ENCODE measurements at regions not wholly inside any gene's neighbourhood (a gene's known extent, or its start where the extent isn't known, plus 50 kb on each side); places are given as distances from the start of the nearest gene placed in this dataset.

DNA sequence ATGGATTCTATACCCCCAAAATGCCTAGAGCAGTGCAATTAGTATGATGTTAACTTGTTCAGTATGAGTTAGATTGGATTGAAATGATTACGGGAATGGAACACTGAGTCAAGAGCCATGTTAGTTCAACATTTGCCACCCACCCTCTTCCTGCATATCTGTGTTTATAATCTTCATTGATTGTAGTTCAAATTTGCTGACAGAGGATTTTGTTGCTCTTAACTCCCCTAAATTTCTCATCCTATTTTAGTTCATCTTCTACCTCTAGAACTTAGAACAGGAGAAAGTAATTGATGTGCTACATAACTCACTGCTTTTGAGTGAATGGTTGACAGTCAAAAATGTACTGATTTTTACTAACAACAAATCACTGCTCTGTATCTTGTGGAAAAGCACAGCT lies 673.5 kb upstream of the NRXN1 start:
- no peaks in the 10 kb centered on the region for H3K9me3 ChIP-seq (replicated peaks; ENCODE audit: insufficient read depth, low read length)
- no peak overlapping the region for H3K4me3 ChIP-seq (ENCODE audit: low read length)
- no peak overlapping the region for H3K4me2 ChIP-seq (ENCODE audit: low read depth, low read length)
- H2AFZ ChIP-seq (ENCODE audit: low read length), result no peak overlapping the region
- no peak overlapping the region for H3K27ac ChIP-seq (ENCODE audit: low read length)
- no peaks in the 10 kb centered on the region for H3K79me2 ChIP-seq (ENCODE audit: low read length)
- TF ChIP-seq CTCF (IDR thresholded peaks at IDR 0.05; ENCODE audit: low read length), result no peak
- H3K36me3 ChIP-seq (replicated peaks; ENCODE audit: insufficient read depth, low read length), result no peaks in the 10 kb centered on the region
- no peaks in the 10 kb centered on the region for H3K4me1 ChIP-seq (ENCODE audit: low read length)
- no peaks in the 10 kb centered on the region for H3F3A ChIP-seq (ENCODE audit: insufficient read depth, low read length)
- H4K20me1 ChIP-seq (ENCODE audit: insufficient read depth, low read length), result no peaks in the 10 kb centered on the region
- no peaks in the 10 kb centered on the region for H3K9me2 ChIP-seq (replicated peaks; ENCODE audit: insufficient read depth, low read length)
- DNase-seq, result no peak
- H3K27me3 ChIP-seq (replicated peaks; ENCODE audit: insufficient read depth, low read length), result no peaks in the 10 kb centered on the region
- H3K9ac ChIP-seq (ENCODE audit: low read length), result no peak overlapping the region

DNA sequence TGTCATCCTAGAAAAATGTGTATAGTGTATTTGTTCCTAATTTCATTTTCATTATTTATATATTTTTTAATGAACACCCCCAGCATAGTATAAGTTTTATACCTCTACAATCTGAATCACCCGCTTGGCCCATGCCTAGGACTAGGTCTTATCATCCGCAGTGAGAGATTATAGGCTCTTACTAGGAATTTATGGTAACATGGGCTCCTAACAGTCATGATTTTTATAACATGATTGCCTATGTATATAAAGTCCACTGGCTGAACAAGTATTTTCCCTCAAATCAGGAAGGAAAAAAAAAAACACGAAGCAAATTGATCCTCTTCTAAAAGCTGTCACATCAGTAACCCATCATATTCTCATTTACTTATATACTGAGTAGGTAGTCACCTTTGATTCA lies 666.1 kb upstream of the NRXN1 start:
- no peaks in the 10 kb centered on the region for H3K9me3 ChIP-seq (replicated peaks; ENCODE audit: insufficient read depth, low read length)
- no peaks in the 10 kb centered on the region for H3K4me1 ChIP-seq (ENCODE audit: low read length)
- no peak overlapping the region for H3K9ac ChIP-seq (ENCODE audit: low read length)
- no peaks in the 10 kb centered on the region for H4K20me1 ChIP-seq (ENCODE audit: insufficient read depth, low read length)
- no peak overlapping the region for H2AFZ ChIP-seq (ENCODE audit: low read length)
- H3K4me2 ChIP-seq (ENCODE audit: low read depth, low read length), result no peak overlapping the region
- TF ChIP-seq EZH2phosphoT487 (IDR thresholded peaks at IDR 0.05; ENCODE audit: low read length), result no peak
- no peak for TF ChIP-seq EZH2 (optimal IDR thresholded peaks at IDR 0.05; ENCODE audit: low read depth, low read length)
- no peak for TF ChIP-seq CTCF (IDR thresholded peaks at IDR 0.05; ENCODE audit: low read length)
- no peak overlapping the region for H3K4me3 ChIP-seq (ENCODE audit: low read length)
- no peaks in the 10 kb centered on the region for H3K36me3 ChIP-seq (replicated peaks; ENCODE audit: insufficient read depth, low read length)
- no peaks in the 10 kb centered on the region for H3K27me3 ChIP-seq (replicated peaks; ENCODE audit: insufficient read depth, low read length)
- H3K79me2 ChIP-seq (ENCODE audit: low read length), result no peaks in the 10 kb centered on the region
- H3K9me2 ChIP-seq (replicated peaks; ENCODE audit: insufficient read depth, low read length), result no peaks in the 10 kb centered on the region
- no peaks in the 10 kb centered on the region for H3F3A ChIP-seq (ENCODE audit: insufficient read depth, low read length)
- H3K27ac ChIP-seq (ENCODE audit: low read length), result no peak overlapping the region
- DNase-seq, result no peak

DNA sequence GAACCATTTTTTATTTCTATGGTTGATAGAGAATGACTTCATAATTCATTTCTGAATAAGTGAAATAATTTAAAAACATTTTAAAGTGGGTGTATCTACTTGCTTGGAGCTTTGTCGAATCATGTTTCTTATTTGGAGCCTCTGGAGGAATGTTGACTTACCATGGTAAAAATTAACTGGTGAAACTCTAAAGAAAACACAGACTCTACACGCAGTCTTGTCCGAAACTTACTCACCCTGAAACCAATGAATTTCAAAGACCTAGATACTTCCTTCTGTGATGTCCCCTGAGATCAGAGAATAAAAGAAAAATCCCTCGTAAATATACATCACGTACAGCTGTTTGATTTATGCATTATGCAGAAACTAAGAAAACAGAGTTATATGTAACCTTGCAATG lies 665.2 kb upstream of the NRXN1 start:
- Histone ChIP-seq H3K79me2 (ENCODE audit: low read length) (no peaks in the 10 kb centered on the region), H3K4me2 (ENCODE audit: low read depth, low read length) (no peak overlapping the region), H3K36me3 (replicated peaks; ENCODE audit: insufficient read depth, low read length) (no peaks in the 10 kb centered on the region), H3K9ac (ENCODE audit: low read length) (no peak overlapping the region), H3F3A (ENCODE audit: insufficient read depth, low read length) (no peaks in the 10 kb centered on the region), H3K4me1 (ENCODE audit: low read length) (no peaks in the 10 kb centered on the region), H3K4me3 (ENCODE audit: low read length) (no peak overlapping the region), H2AFZ (ENCODE audit: low read length) (no peak overlapping the region), H4K20me1 (ENCODE audit: insufficient read depth, low read length) (no peaks in the 10 kb centered on the region), H3K27ac (ENCODE audit: low read length) (no peak overlapping the region), H3K27me3 (replicated peaks; ENCODE audit: insufficient read depth, low read length) (no peaks in the 10 kb centered on the region), H3K9me3 (replicated peaks; ENCODE audit: insufficient read depth, low read length) (no peaks in the 10 kb centered on the region), H3K9me2 (replicated peaks; ENCODE audit: insufficient read depth, low read length) (no peaks in the 10 kb centered on the region)
- TF ChIP-seq CTCF (IDR thresholded peaks at IDR 0.05; ENCODE audit: low read length) (no peak), EZH2 (optimal IDR thresholded peaks at IDR 0.05; ENCODE audit: low read depth, low read length) (no peak), EZH2phosphoT487 (IDR thresholded peaks at IDR 0.05; ENCODE audit: low read length) (no peak)
- DNase-seq, result no peak

DNA sequence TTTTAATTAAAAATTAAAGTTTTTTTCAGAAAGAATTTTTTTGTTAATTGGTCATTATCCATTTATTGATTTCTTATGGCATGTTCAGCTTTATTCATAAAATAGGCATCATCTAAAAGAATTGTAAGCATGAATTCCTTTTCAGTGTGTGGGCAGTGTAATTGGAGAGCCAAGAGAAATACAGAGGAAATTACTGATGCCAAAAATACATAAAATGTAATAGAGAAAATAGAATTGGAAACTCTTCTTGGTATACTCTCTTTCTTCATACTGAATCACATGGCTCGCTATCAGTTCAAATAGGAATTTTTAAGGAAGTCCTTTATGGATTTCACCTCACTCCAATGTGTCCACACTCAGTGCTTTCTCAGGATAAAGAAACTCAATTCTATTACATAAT lies 663.6 kb upstream of the NRXN1 start:
- Histone ChIP-seq H2AFZ (ENCODE audit: low read length) (no peak overlapping the region), H3K4me2 (ENCODE audit: low read depth, low read length) (no peak overlapping the region), H3K4me1 (ENCODE audit: low read length) (no peaks in the 10 kb centered on the region), H3K9me2 (replicated peaks; ENCODE audit: insufficient read depth, low read length) (no peaks in the 10 kb centered on the region), H4K20me1 (ENCODE audit: insufficient read depth, low read length) (no peaks in the 10 kb centered on the region), H3K9ac (ENCODE audit: low read length) (no peak overlapping the region), H3F3A (ENCODE audit: insufficient read depth, low read length) (no peaks in the 10 kb centered on the region), H3K36me3 (replicated peaks; ENCODE audit: insufficient read depth, low read length) (no peaks in the 10 kb centered on the region), H3K27ac (ENCODE audit: low read length) (no peak overlapping the region), H3K27me3 (replicated peaks; ENCODE audit: insufficient read depth, low read length) (no peaks in the 10 kb centered on the region), H3K9me3 (replicated peaks; ENCODE audit: insufficient read depth, low read length) (no peaks in the 10 kb centered on the region), H3K4me3 (ENCODE audit: low read length) (no peak overlapping the region), H3K79me2 (ENCODE audit: low read length) (no peaks in the 10 kb centered on the region)
- no peak for DNase-seq
- TF ChIP-seq EZH2 (optimal IDR thresholded peaks at IDR 0.05; ENCODE audit: low read depth, low read length), result no peak
- no peak for TF ChIP-seq EZH2phosphoT487 (IDR thresholded peaks at IDR 0.05; ENCODE audit: low read length)
